ENCODE measurements at regions not wholly inside any gene's neighbourhood (a gene's known extent, or its start where the extent isn't known, plus 50 kb on each side); places are given as distances from the start of the nearest gene placed in this dataset.

DNA sequence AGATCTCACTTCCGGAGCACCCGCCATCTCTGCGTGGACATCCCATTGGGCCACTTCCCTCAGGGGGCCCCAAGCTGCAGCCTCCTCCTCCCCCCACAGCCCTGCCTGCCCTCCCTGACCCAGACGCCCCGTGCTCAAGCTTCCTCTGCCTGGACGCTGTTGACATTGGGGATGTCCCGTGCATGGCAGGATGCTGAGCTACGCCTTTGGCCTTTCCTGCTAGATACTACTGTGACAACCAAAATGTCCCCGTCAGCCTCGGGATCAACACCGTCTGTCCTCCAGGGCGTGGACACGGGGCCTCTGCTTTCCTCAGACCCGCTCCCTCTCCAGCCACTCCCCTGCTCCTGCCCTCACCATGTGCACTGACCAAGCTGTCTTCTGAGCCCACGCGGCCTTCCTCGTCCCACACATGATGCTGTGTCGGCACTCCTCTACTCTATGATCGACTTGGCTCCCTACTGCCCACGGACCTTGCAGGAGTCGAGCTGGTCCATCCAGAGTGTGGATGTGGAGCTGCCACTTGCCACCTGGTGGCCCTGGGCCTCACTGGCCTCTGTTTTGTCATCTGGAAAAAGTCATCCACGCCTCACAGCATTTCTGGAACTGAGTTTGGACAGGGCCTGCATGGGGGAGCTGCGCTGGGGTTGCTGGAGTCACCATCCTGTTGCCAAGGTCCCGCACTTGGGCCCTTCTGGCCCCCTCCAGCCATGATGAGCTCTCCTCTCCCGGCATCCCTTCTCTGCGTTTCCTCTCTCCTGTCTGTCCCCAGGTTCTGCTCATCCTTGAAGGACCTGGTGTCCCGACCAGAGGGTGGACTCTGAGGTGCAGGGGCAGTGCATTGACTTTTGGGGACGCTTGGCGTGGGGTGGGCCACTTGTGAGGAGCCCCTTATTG is 221.7 kb upstream of the CIBAR2 start:
- no peak for DNase-seq

GRCh38 chr16:85334718-85335583 is 222.7 kb upstream of the CIBAR2 start:
- DNase-seq = peak; percentile 20

DNA sequence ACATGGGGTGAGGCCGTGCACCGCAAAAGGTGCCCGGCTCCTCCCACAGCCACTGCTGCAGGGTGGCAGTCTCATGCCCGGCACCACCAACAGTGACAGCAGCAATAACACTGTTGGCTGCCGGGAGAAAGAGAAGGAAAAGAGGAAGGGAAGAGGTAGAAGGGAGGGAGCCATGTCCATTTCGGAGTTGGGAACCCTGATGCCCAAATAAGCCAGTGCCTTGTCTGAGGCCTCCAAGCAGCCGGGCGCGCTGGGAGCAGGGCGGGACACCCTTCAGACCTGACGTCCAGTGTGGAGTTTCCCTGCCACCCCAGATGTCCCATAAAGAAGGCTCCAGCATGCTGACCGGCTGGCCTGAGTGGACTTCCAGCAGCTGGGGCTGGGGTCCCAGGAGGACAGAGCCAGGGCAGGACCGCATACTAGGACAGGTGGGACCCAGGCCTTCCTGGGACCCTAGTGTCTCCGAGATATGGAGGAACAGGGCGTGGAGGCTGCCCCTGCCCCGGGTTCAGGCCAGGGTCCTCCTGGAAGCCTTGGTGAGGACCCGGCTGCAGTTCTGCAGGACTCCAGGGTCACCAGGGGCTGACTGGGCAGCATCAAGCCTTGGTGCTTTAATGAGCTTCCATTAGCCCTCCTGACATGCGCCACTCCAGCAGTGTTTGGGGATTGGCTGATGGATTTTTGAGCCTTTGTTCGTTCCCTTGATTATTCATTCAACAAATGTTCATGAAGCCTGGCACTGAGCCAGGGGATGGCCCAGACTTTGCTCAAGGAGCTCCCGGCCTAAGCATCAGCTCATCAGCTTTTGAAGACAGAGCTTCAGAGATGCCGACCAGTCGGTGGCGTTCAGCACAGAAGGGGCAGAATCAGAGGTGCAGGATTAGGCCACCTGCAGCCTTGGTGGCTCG is 223.6 kb upstream of the CIBAR2 start:
- DNase-seq = no peak

DNA sequence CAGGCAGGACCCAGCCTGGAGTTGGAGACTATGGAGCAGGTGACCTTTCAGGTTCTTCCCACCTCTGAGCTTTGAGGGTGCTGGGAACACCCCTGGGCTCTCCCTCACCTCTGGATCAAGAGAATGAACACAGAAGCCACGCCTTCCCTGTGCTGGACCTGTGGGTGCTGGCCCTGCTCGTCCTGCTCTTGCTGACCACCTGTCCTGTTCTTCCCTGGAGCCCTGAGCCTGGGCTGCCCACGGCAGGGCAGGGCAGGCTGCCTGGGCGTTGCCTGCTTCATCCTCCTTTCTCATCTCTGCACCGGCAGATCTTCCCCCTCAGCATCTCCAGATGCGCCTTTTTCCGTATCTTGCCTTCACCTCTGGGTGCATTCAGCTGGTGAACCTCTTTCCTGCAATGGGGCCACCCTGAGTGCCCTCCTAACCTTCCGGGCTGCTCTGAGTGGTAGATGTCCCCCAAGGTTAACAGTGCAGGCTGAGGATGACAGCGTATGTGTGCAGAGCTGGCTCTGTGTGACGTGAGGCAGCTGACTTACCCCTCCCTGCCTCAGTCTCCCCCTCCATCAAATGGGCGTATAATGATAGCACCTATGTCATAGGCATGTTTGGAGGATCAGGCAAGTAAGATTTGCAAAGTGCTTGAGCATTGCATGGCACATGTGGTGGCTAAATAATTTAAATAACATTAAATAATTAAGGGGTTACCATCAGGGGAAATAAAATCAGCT is 225.8 kb upstream of the CIBAR2 start:
- no peak for DNase-seq

- DNase-seq = no peak
Observed at GRCh38 chr16:85338638-85338982, 226.3 kb upstream of the CIBAR2 start.

- no peak for DNase-seq
Observed at GRCh38 chr16:85338989-85339685, 226.9 kb upstream of the CIBAR2 start.

GRCh38 chr16:85341972-85342695 is 229.9 kb upstream of the CIBAR2 start:
- DNase-seq = no peak

- DNase-seq = no peak
Observed at GRCh38 chr16:85344502-85345128, 232.3 kb upstream of the CIBAR2 start.

DNA sequence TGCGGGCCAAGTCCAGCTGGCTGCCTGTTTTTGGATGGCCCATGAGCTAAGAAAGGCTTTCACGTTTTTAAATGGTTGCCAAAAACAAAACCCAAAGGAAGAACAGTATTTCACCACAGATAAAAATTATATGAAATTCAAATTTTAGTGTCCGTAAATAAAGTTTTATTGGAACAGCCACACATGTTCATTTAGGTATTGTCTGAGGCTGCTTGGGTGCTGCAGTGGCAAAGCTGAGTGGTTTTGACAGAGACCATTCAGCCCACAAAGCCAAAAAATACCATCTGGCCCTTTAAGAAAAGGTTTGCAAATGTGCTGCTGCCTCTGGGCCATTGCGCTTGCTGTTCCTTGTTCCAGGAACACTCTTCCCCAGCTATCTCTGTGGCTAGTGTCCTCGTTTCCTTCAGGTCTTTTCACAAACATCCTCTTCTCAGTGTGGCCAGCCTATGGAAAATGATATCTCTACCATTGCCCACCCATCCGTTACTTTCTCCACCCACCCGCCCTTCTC is 232.9 kb upstream of the CIBAR2 start:
- DNase-seq = no peak

GRCh38 chr16:85346404-85347212 is 234.3 kb upstream of the CIBAR2 start:
- no peak for DNase-seq

- DNase-seq = peak; percentile 31
Observed at GRCh38 chr16:85347213-85347591, 234.9 kb upstream of the CIBAR2 start.

- DNase-seq = no peak
Observed at GRCh38 chr16:85348065-85348840, 236.0 kb upstream of the CIBAR2 start.

GRCh38 chr16:85348911-85349334 is 236.7 kb upstream of the CIBAR2 start:
- DNase-seq = no peak

DNA sequence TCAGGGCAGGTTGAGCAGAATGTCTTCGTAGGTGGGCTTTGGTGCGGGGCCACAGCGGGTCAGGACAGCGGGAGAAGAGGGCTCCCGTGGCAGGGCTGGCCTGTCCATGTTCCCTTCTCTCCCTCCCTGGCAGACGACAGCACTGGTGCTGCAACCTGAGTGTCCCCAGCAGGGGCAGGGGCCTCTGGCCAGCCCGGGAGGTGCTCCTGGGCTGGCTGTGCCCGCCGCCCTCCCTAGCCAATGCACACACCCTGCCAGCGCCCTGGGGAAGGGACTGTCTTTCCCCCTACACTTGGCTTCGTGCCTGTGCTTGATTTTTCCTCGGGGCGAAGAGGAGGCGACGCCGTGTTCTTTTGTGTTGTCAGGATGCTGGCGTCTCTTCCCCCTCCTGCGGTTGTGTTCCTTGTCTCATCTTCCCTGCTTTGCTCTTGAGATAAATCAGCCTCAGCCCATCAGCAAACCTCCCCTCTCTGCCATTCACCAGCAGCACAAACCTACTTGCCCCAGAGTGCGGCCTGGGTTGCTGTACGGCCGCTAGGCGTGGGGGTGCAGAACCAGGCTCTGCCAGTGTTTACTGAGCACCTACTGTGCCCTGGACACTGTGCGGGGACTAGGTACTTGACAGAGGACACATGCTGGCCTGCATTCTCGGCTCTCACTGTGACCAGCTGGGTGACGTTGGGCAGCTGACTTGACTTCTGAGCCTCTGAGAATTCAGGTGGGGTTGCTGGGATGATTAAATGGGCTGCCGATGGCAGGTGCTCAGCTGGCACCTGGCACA is 237.3 kb upstream of the CIBAR2 start:
- no peak for DNase-seq

GRCh38 chr16:85350146-85350728 is 238.0 kb upstream of the CIBAR2 start:
- DNase-seq = no peak

GRCh38 chr16:85350973-85351372 is 238.7 kb upstream of the CIBAR2 start:
- DNase-seq = peak; percentile 7

DNA sequence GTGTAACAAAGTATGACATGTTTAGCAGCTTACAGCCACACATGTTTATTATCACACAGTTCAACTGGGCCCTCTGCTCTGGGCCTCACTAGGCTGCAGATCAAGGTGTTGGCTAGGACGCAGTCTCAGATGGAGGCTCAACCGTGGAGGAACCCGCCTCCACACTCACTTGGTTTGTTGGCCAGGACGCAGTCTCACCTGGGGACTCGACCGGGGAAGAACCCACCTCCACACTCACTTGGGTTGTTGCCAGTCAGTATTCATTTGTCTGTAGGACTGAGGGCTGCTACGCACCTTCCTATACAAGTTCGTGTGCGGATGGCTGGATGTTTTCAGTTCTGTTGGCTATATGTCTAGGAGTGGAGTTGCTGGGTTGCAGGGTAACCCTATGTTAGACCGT is 240.7 kb upstream of the CIBAR2 start:
- DNase-seq = no peak

Measured in GF-D8 (cell line).